NCI-H128 (cell line): ENCODE measurements at regions not wholly inside any gene's neighbourhood (a gene's known extent, or its start where the extent isn't known, plus 50 kb on each side); places are given as distances from the start of the nearest gene placed in this dataset.
"Not testable (repeated sequence)": the region's sequence is repeated elsewhere in the genome, so short reads cannot be mapped to it uniquely, and the experiment has no call there.

Experiments used
- DNase-seq: peaks from one replicate; lab custom pipeline; 2025; ENCODE audit not compliant: unreplicated experiment; lab: John Stamatoyannopoulos, UW

- no peak for DNase-seq
These were observed 148.9 kb upstream of the RBPJ start for GRCh38 chr4:26171941-26172340.

GRCh38 chr4:26173619-26174018, 147.2 kb upstream of the RBPJ start:
- no peak for DNase-seq

- DNase-seq, result no peak
These were observed 146.8 kb upstream of the RBPJ start for GRCh38 chr4:26174027-26174426.

GRCh38 chr4:26175006-26175786, 145.6 kb upstream of the RBPJ start:
- DNase-seq, result no peak

GRCh38 chr4:26175905-26176470, 144.8 kb upstream of the RBPJ start:
- no peak for DNase-seq

- DNase-seq, result no peak
These were observed 144.1 kb upstream of the RBPJ start for GRCh38 chr4:26176598-26177149.

- DNase-seq, result no peak
These were observed 142.0 kb upstream of the RBPJ start for GRCh38 chr4:26178854-26179253.

- DNase-seq, result no peak
These were observed 141.5 kb upstream of the RBPJ start for GRCh38 chr4:26179316-26179760.

GRCh38 chr4:26181616-26182015, 139.2 kb upstream of the RBPJ start:
- DNase-seq, result no peak

GRCh38 chr4:26183017-26183416, 137.8 kb upstream of the RBPJ start:
- DNase-seq, result no peak

- no peak for DNase-seq
These were observed 135.4 kb upstream of the RBPJ start for GRCh38 chr4:26185436-26185835.

GRCh38 chr4:26191353-26191752, 129.5 kb upstream of the RBPJ start:
- DNase-seq, result no peak

GRCh38 chr4:26192899-26193869, 127.6 kb upstream of the RBPJ start:
- DNase-seq, result no peak

- DNase-seq, result no peak
These were observed 126.0 kb upstream of the RBPJ start for GRCh38 chr4:26194764-26195163.

- no peak for DNase-seq
These were observed 124.2 kb upstream of the RBPJ start for GRCh38 chr4:26196567-26196966.

GRCh38 chr4:26197018-26197779, 123.6 kb upstream of the RBPJ start:
- DNase-seq, result no peak

- DNase-seq, result not testable (repeated sequence)
These were observed 121.9 kb upstream of the RBPJ start for GRCh38 chr4:26198931-26199330.

- no peak for DNase-seq
These were observed 121.2 kb upstream of the RBPJ start for GRCh38 chr4:26199596-26199995.

- no peak for DNase-seq
These were observed 119.7 kb upstream of the RBPJ start for GRCh38 chr4:26201120-26201519.

- no peak for DNase-seq
These were observed 116.5 kb upstream of the RBPJ start for GRCh38 chr4:26204249-26204825.
